IMR-90 (cell line): ENCODE measurements at regions not wholly inside any gene's neighbourhood (a gene's known extent, or its start where the extent isn't known, plus 50 kb on each side); places are given as distances from the start of the nearest gene placed in this dataset.

Source experiments
- ATAC-seq: fragments of 200-7000 bp; cut with Tn5 transposase; 2 replicates; pipeline ENCODE4 v1.9.1; 2020; ENCODE audit warnings: low read depth, mild to moderate bottlenecking, moderate library complexity
- BruUV-seq: library from RNA; stranded (reverse); fragments of 400-500 nt; replicated peaks from 2 replicates; lab custom pipeline; 2021; lab: Mats Ljungman, UMichigan
- CTCF ChIA-PET: fragments of 300-600 bp; formaldehyde crosslinking; extraction: SDS; loops from one replicate; lab custom pipeline; 2021; ENCODE audit warnings: antibody characterized with exemption; lab: Yijun Ruan, JAX
- POLR2A ChIA-PET: fragments of 300-600 bp; sonication (Branson Sonifier 250); formaldehyde crosslinking; loops from one replicate; lab custom pipeline; 2022; ENCODE audit warnings: antibody characterized with exemption; ENCODE audit not compliant: unreplicated experiment; lab: Charles Lee
- DNase-seq: peaks from one replicate; pipeline ENCODE4 v3.0.0; 2013
- H2AFZ ChIP-seq: replicated peaks from 2 replicates; pipeline ENCODE3; 2013; ENCODE audit warnings: low read length, mild to moderate bottlenecking; ENCODE audit not compliant: poor library complexity
- H2AK5ac ChIP-seq: 2 replicates; pipeline ENCODE4 v1.6.1; 2013; ENCODE audit warnings: low read depth, low read length, inconsistent platforms
- H2AK9ac ChIP-seq: replicated peaks from 2 replicates; pipeline ENCODE3; 2013; ENCODE audit warnings: mild to moderate bottlenecking, low read depth, low read length, moderate library complexity; ENCODE audit not compliant: poor library complexity
- H2BK120ac ChIP-seq: 2 replicates; pipeline ENCODE4 v1.6.1; 2013; ENCODE audit warnings: low read depth, low read length, inconsistent platforms
- H2BK15ac ChIP-seq: 3 replicates; pipeline ENCODE4 v1.6.1; 2013; ENCODE audit warnings: low read depth, low read length, inconsistent platforms
- H2BK20ac ChIP-seq: 2 replicates; pipeline ENCODE4 v1.6.1; 2013; ENCODE audit warnings: low read depth, mild to moderate bottlenecking, inconsistent platforms, low read length, moderate library complexity
- H2BK5ac ChIP-seq: 2 replicates; pipeline ENCODE4 v1.6.1; 2013; ENCODE audit warnings: mild to moderate bottlenecking, low read depth, low read length, inconsistent platforms; ENCODE audit not compliant: poor library complexity, severe bottlenecking
- H3K14ac ChIP-seq: replicated peaks from 2 replicates; pipeline ENCODE4 v1.6.1; 2013; ENCODE audit warnings: low read depth, low read length, inconsistent platforms
- H3K18ac ChIP-seq: 2 replicates; pipeline ENCODE4 v1.6.1; 2013; ENCODE audit warnings: low read depth, low read length, control low read depth
- H3K23ac ChIP-seq: 2 replicates; pipeline ENCODE4 v1.6.1; 2013; ENCODE audit warnings: low read depth, low read length, inconsistent platforms
- H3K27ac ChIP-seq: 2 replicates; pipeline ENCODE4 v1.5.1; 2013; ENCODE audit warnings: mild to moderate bottlenecking, control low read depth, low read length; ENCODE audit not compliant: insufficient read depth
- H3K27me3 ChIP-seq: 2 replicates; pipeline ENCODE4 v1.6.1; 2013; ENCODE audit warnings: low read length; ENCODE audit not compliant: control insufficient read depth, insufficient read depth
- H3K36me3 ChIP-seq: 2 replicates; pipeline ENCODE4 v1.6.1; 2013; ENCODE audit warnings: low read length, mixed read lengths; ENCODE audit not compliant: control insufficient read depth, insufficient read depth
- H3K4ac ChIP-seq: 2 replicates; pipeline ENCODE4 v1.6.1; 2013; ENCODE audit warnings: low read depth, low read length, inconsistent platforms
- H3K4me1 ChIP-seq: 2 replicates; pipeline ENCODE4 v1.6.1; 2013; ENCODE audit warnings: low read length, mixed read lengths; ENCODE audit not compliant: control insufficient read depth, insufficient read depth
- H3K4me2 ChIP-seq: 2 replicates; pipeline ENCODE4 v1.6.1; 2013; ENCODE audit warnings: low read depth, mild to moderate bottlenecking, control low read depth, low read length, moderate library complexity
- H3K4me3 ChIP-seq: 2 replicates; pipeline ENCODE4 v1.5.1; 2013; ENCODE audit warnings: low read depth, mild to moderate bottlenecking, control low read depth, low read length, moderate library complexity; ENCODE audit not compliant: insufficient read depth
- H3K56ac ChIP-seq: 2 replicates; pipeline ENCODE4 v1.6.1; 2013; ENCODE audit warnings: low read length, inconsistent platforms; ENCODE audit not compliant: insufficient read depth; ENCODE audit errors: extremely low read depth
- H3K79me1 ChIP-seq, 2 experiments: 2 replicates each; pipeline ENCODE4 v1.6.1; 2013; ENCODE audit warnings: low read length in 2 of 2, inconsistent platforms in 1 of 2, low read depth in 1 of 2
- H3K9ac ChIP-seq: 2 replicates; pipeline ENCODE4 v1.6.1; 2013; ENCODE audit warnings: low read depth, low read length, control low read depth
- H3K9me1 ChIP-seq: 2 replicates; pipeline ENCODE4 v1.6.1; 2013; ENCODE audit warnings: low read length, inconsistent platforms; ENCODE audit not compliant: insufficient read depth
- H3K9me3 ChIP-seq: 2 replicates; pipeline ENCODE4 v1.6.1; 2013; ENCODE audit warnings: low read length; ENCODE audit not compliant: control insufficient read depth, insufficient read depth
- H4K20me1 ChIP-seq: 2 replicates; pipeline ENCODE4 v1.6.1; 2013; ENCODE audit warnings: low read length, inconsistent platforms; ENCODE audit not compliant: insufficient read depth
- H4K5ac ChIP-seq: 2 replicates; pipeline ENCODE4 v1.6.1; 2013; ENCODE audit warnings: mild to moderate bottlenecking, low read depth, low read length, control low read depth
- H4K8ac ChIP-seq, 2 experiments: 2 replicates each; pipeline ENCODE4 v1.6.1; 2013; ENCODE audit warnings: low read depth in 2 of 2, low read length in 2 of 2, control low read depth in 1 of 2, inconsistent platforms in 1 of 2
- H4K91ac ChIP-seq: 2 replicates; pipeline ENCODE4 v1.6.1; 2013; ENCODE audit warnings: low read depth, low read length, inconsistent platforms; ENCODE audit not compliant: insufficient read depth
- CHD1 ChIP-seq: IDR thresholded peaks from 2 replicates; pipeline ENCODE4 v1.6.1; 2012; ENCODE audit warnings: low read depth, low read length, improper control_type of control experiment
- FOS ChIP-seq: fragments of 150-350 bp; IDR thresholded peaks from 2 replicates; pipeline ENCODE4 v1.6.1; 2016; ENCODE audit warnings: low read depth, low read length
- MAFK ChIP-seq: IDR thresholded peaks from 2 replicates; pipeline ENCODE4 v1.6.1; 2012; ENCODE audit warnings: low read depth, low read length, improper control_type of control experiment
- MXI1 ChIP-seq: IDR thresholded peaks from 2 replicates; pipeline ENCODE4 v1.6.1; 2012; ENCODE audit warnings: low read depth, mild to moderate bottlenecking, low read length, moderate library complexity, borderline replicate concordance
- POLR2A ChIP-seq: IDR thresholded peaks from 2 replicates; pipeline ENCODE4 v1.6.1; 2012; ENCODE audit warnings: mild to moderate bottlenecking, low read depth, low read length
- RCOR1 ChIP-seq: IDR thresholded peaks from 2 replicates; pipeline ENCODE4 v1.6.1; 2012; ENCODE audit warnings: mild to moderate bottlenecking, low read length, improper control_type of control experiment; ENCODE audit not compliant: insufficient replicate concordance
- RFX5 ChIP-seq: IDR thresholded peaks from 2 replicates; pipeline ENCODE4 v1.8.0; 2012; ENCODE audit warnings: low read depth, mild to moderate bottlenecking, low read length, moderate library complexity
- SMC3 ChIP-seq: fragments of 150-350 bp; IDR thresholded peaks from 2 replicates; pipeline ENCODE4 v1.6.1; 2016; ENCODE audit warnings: low read depth, mild to moderate bottlenecking, antibody characterized with exemption, low read length, moderate library complexity
- WGBS, 2 experiments: methylation state at CpG; one replicate each; pipeline versions ENCODE4 v1.1.5 to v1.1.7; 2013; ENCODE audit warnings: missing lambda C conversion rate in 2 of 2; ENCODE audit not compliant: insufficient read length in 1 of 2; ENCODE audit errors: extremely low coverage in 2 of 2; 5-methylcytosine and 5-hydroxymethylcytosine counted together
- dilution Hi-C: fragments of 300-500 bp; cut with HindIII; formaldehyde crosslinking; loops from one replicate; pipeline ENCODE4 v1.14.3; 2018; ENCODE audit warnings: low sequenced_read_pairs; ENCODE audit not compliant: unreplicated experiment
- in situ Hi-C: fragments of 300-500 bp; cut with MboI; formaldehyde crosslinking; loops from 3 replicates; pipeline ENCODE4 v1.14.3; 2019; ENCODE audit warnings: low sequenced_read_pairs, inconsistent platforms, mixed read lengths
- intact Hi-C: fragments of 100-400 bp; cut with micrococcal nuclease; formaldehyde crosslinking; loops from 2 replicates; pipeline ENCODE4 v1.10.0; 2022
- TF ChIP-seq, protein P1 (sequence below): fragments of 150-350 bp; IDR thresholded peaks from 2 replicates; pipeline ENCODE4 v1.6.1; 2016; ENCODE audit warnings: low read depth, mild to moderate bottlenecking, low read length, moderate library complexity, borderline replicate concordance
- TF ChIP-seq, protein P2 (sequence below): fragments of 150-350 bp; IDR thresholded peaks from 2 replicates; pipeline ENCODE4 v1.6.1; 2017; ENCODE audit warnings: mild to moderate bottlenecking, antibody characterized with exemption, low read length, low read depth

DNA sequence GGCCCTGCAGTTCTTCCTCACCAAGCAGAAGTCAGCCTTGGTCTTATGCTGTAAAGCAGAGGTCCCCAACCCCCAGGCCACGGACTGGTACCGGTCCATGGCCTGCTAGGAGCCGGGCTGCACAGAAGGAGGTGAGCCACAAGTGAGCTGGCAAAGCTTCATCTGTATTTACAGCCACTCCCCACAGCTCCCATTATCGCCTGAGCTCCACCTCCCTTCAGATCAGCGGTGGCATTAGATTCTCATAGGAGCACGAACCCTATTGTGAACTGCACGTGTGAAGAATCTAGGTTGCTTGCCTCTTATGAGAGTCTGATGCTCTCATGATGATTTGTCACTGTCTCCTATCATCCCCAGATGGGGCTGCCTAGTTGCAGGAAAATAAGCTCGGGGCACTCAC, 87.6 kb upstream of the NEBL start:
- H3K9me3 ChIP-seq, result no peaks in the 10 kb centered on the region
- H3K9ac ChIP-seq, result no peak overlapping the region
- H3K56ac ChIP-seq, result no peak overlapping the region
- no peak overlapping the region for H3K4me2 ChIP-seq
- no peak overlapping the region for H3K23ac ChIP-seq
- no peaks in the 10 kb centered on the region for H3K4me1 ChIP-seq
- in situ Hi-C loops (no loop called here), dilution Hi-C loops (no loop called here), intact Hi-C loops (no loop called here)
- CTCF ChIA-PET, result no interaction called here
- no peak overlapping the region for H2BK120ac ChIP-seq
- H4K8ac ChIP-seq, result no peak overlapping the region
- POLR2A ChIA-PET, result no interaction called here
- no peak overlapping the region for H3K18ac ChIP-seq
- no peak overlapping the region for H3K14ac ChIP-seq
- TF ChIP-seq, protein P1, sequence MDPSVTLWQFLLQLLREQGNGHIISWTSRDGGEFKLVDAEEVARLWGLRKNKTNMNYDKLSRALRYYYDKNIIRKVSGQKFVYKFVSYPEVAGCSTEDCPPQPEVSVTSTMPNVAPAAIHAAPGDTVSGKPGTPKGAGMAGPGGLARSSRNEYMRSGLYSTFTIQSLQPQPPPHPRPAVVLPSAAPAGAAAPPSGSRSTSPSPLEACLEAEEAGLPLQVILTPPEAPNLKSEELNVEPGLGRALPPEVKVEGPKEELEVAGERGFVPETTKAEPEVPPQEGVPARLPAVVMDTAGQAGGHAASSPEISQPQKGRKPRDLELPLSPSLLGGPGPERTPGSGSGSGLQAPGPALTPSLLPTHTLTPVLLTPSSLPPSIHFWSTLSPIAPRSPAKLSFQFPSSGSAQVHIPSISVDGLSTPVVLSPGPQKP, result no peak
- TF ChIP-seq POLR2A (no peak), RFX5 (no peak), CHD1 (no peak), MXI1 (no peak), SMC3 (no peak), FOS (no peak), MAFK (no peak), RCOR1 (no peak)
- TF ChIP-seq, protein P2, sequence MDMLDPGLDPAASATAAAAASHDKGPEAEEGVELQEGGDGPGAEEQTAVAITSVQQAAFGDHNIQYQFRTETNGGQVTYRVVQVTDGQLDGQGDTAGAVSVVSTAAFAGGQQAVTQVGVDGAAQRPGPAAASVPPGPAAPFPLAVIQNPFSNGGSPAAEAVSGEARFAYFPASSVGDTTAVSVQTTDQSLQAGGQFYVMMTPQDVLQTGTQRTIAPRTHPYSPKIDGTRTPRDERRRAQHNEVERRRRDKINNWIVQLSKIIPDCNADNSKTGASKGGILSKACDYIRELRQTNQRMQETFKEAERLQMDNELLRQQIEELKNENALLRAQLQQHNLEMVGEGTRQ, result no peak
- no peak overlapping the region for H2AK9ac ChIP-seq
- H2BK15ac ChIP-seq, result no peak overlapping the region
- no peaks in the 10 kb centered on the region for H3K36me3 ChIP-seq
- H4K5ac ChIP-seq, result no peak overlapping the region
- no peak overlapping the region for H2BK20ac ChIP-seq
- no CpG with 5 or more reads among the region's 8 CpGs for WGBS, 2 experiments
- H3K79me1 ChIP-seq, result no peaks in the 10 kb centered on the region
- no peak overlapping the region for H2BK5ac ChIP-seq
- DNase-seq, result no peak
- no peak overlapping the region for H3K4ac ChIP-seq
- H3K4me3 ChIP-seq, result no peak overlapping the region
- H2AK5ac ChIP-seq, result no peak overlapping the region
- H4K91ac ChIP-seq, result no peak overlapping the region
- H4K20me1 ChIP-seq, result no peaks in the 10 kb centered on the region
- no peak overlapping the region for H3K27ac ChIP-seq
- H3K27me3 ChIP-seq, result no peaks in the 10 kb centered on the region
- no peaks in the 10 kb centered on the region for H3K9me1 ChIP-seq
- ATAC-seq, result no peak
- BruUV-seq, result no TSS peak
- H2AFZ ChIP-seq, result no peak overlapping the region
